GM06990 (cell line): ENCODE measurements at regions not wholly inside any gene's neighbourhood (a gene's known extent, or its start where the extent isn't known, plus 50 kb on each side); places are given as distances from the start of the nearest gene placed in this dataset.

ENCODE experiments used
- DNase-seq: peaks from one replicate; pipeline ENCODE4 v3.0.0-alpha.2; 2011; ENCODE audit not compliant: insufficient read length; ENCODE audit errors: extremely low read depth
- H3K27me3 ChIP-seq: replicated peaks from 2 replicates; pipeline ENCODE4 v1.6.0; 2011; ENCODE audit warnings: low read length; ENCODE audit not compliant: control insufficient read depth, insufficient read depth
- H3K36me3 ChIP-seq: 2 replicates; pipeline ENCODE4 v1.5.1; 2011; ENCODE audit warnings: low read length; ENCODE audit not compliant: control insufficient read depth, insufficient read depth
- H3K4me3 ChIP-seq: replicated peaks from 2 replicates; pipeline ENCODE4 v1.5.1; 2011; ENCODE audit warnings: low read depth, mild to moderate bottlenecking, control low read depth, low read length
- TF ChIP-seq, protein P1 (sequence below): IDR thresholded peaks from 2 replicates; pipeline ENCODE4 v1.5.1; 2011; ENCODE audit warnings: low read length, control low read depth, mild to moderate bottlenecking, inconsistent platforms; ENCODE audit not compliant: insufficient read depth, poor library complexity, severe bottlenecking

DNA sequence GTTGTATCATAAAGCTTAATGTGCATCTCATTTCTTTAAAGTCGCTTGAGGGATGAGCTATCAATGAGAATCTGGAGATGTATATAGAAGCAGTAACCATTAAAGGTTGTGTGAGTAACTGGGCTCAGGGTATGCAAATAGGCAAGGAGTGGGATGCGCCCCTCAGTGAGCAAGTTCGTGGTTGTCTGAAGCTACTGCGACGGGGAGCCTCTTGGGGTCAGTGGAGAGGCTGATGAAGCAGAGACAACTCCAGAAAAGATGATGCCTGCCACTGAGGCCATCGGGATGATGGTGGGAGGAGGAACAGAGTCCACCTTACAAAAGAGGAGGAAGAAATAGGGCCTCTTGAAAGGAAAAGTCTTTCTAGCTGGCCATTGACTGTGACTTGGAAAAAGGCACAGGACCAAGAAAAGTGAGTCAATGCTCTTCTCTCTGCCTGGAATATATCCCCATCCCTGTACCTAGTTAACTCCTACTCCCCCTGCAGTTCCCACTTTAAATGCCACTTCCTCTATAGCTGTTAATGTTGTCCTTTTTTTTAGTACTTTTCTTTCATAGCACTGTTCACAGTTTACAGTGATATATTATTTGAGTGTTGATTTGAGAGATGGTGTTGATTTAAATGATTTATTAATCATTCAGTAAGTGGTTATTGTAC, 51.4 kb upstream of the LSM6 start:
- TF ChIP-seq, protein P1, sequence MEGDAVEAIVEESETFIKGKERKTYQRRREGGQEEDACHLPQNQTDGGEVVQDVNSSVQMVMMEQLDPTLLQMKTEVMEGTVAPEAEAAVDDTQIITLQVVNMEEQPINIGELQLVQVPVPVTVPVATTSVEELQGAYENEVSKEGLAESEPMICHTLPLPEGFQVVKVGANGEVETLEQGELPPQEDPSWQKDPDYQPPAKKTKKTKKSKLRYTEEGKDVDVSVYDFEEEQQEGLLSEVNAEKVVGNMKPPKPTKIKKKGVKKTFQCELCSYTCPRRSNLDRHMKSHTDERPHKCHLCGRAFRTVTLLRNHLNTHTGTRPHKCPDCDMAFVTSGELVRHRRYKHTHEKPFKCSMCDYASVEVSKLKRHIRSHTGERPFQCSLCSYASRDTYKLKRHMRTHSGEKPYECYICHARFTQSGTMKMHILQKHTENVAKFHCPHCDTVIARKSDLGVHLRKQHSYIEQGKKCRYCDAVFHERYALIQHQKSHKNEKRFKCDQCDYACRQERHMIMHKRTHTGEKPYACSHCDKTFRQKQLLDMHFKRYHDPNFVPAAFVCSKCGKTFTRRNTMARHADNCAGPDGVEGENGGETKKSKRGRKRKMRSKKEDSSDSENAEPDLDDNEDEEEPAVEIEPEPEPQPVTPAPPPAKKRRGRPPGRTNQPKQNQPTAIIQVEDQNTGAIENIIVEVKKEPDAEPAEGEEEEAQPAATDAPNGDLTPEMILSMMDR, result peak; percentile 33
- DNase-seq, result no peak
- no peak overlapping the region for H3K4me3 ChIP-seq

DNA sequence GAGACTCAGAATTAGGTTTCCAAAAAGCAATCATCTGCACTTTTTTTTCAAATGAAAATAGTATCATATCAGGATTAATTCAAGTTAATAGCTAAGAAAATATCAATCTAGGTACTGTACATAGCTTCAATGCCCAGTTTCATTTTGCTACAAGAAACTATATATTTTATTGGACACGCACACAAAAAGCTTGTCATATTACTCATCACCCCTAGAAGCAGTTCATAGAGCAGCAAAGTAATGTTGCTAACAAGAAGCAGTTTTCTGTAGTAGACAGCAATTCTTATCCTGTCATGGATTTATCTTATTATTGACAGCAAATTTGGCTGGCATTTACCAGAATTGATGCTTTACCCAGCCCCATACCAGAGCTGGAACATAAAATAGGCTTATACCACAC, 52.3 kb upstream of the LSM6 start:
- TF ChIP-seq, protein P1, result no peak
- H3K36me3 ChIP-seq, result no peaks in the 10 kb centered on the region
- no peak overlapping the region for H3K4me3 ChIP-seq

More for the DNA sequence above, 51.4 kb upstream of the LSM6 start:
- H3K36me3 ChIP-seq, result no peaks in the 10 kb centered on the region
- H3K27me3 ChIP-seq, result no peaks in the 10 kb centered on the region

DNA sequence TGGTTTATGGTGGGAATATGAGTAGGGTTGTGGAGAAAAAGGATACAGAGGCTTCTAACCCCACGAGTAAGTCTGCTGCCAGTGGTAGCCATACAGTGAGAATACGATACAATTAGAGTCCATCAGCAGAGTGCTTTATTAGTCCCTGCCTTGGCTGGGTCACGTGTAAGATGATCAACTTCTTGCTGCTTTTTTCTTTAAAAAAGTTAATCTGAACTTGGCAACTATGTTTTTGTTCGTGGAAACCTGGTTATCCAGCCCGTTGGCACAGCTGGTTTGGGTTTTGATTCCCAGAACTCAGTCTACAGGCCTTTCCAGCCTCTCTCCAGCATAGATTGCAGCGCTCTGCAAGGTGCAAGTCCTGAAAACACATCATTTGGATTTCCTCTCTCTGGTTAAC, 53.1 kb upstream of the LSM6 start:
- no peaks in the 10 kb centered on the region for H3K36me3 ChIP-seq
- H3K4me3 ChIP-seq, result no peak overlapping the region
- no peaks in the 10 kb centered on the region for H3K27me3 ChIP-seq
- no peak for DNase-seq
- TF ChIP-seq, protein P1, result no peak

More for the DNA sequence above, 52.3 kb upstream of the LSM6 start:
- H3K27me3 ChIP-seq, result no peaks in the 10 kb centered on the region
- no peak for DNase-seq

DNA sequence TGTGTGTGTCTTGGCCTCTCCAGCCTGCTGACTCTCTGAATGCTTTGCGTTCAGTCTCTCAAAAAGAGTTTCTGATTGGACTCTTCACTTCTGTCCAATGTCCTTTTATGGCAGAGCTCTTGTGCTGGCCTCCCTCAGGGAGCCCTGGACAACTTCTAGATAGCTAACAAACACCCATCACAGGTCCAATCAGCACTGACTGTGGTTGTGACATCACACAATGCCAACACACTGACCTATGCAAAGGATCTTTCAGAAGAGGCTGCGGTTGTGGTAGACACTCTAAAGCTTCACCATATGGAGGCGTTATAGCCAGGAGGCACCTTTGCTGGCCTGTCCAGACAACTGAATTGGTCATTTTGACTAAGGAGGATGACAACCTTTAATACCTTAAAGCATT, 53.8 kb upstream of the LSM6 start:
- TF ChIP-seq, protein P1, result no peak
- Histone ChIP-seq H3K27me3 (no peaks in the 10 kb centered on the region), H3K4me3 (no peak overlapping the region), H3K36me3 (no peaks in the 10 kb centered on the region)
- no peak for DNase-seq

DNA sequence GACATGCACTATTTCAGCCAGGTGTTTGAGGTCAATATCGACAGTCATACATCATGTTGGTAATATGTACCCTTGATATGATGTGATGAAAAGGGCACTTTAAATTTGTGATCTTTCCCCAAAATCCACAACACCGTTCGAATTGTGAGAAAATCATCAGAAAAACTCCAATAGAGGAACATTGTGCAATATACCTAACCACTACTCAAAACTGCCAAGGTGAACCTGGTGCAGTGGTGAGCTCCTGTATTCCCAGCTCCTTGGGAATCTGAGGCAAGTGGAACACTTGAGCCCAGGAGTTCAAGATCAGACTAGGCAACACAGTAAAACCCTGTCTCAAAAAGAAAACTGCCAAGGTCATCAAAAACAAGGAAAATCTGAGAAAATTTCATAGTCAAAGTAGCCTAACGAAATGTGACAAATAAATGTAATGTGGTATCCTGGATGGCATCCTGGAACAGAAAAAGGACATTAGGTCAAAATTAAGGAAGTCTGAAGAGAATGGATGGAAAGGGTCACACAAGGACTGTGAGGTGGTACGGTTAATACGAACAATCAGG, 55.6 kb upstream of the LSM6 start:
- no peak overlapping the region for H3K4me3 ChIP-seq
- no peaks in the 10 kb centered on the region for H3K36me3 ChIP-seq
- no peaks in the 10 kb centered on the region for H3K27me3 ChIP-seq
- TF ChIP-seq, protein P1, result no peak
- no peak for DNase-seq

DNA sequence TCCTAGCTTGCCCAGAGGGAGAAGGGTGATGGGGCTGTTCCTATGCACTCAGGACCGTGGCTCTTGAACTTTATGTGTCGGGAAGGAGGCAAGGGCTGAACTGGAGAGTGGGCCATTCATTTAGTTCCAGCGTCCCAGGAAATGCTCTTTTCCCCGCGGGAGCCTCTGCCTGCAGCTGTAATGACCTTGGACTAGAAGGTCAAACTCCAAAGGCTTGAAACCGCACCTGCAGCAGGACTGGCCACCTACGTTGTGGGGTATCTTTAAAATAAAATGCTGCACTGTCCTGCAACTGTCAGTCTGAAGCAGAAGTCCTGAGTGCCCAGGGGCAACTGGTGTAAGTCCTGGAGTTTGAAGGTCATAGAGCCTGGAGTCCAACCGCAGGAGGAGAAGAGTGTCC, 61.5 kb upstream of the LSM6 start:
- Histone ChIP-seq H3K36me3 (no peaks in the 10 kb centered on the region), H3K4me3 (no peak overlapping the region), H3K27me3 (no peaks in the 10 kb centered on the region)
- DNase-seq, result no peak
- TF ChIP-seq, protein P1, result no peak
